Activated CD8-positive, alpha-beta memory T cell treated with anti-CD3 and anti-CD28 coated beads for 36 hours (primary cell): ENCODE measurements at regions not wholly inside any gene's neighbourhood (a gene's known extent, or its start where the extent isn't known, plus 50 kb on each side); places are given as distances from the start of the nearest gene placed in this dataset.
"Not testable (repeated sequence)": the region's sequence is repeated elsewhere in the genome, so short reads cannot be mapped to it uniquely, and the experiment has no call there.

Source experiments
- CTCF ChIA-PET: fragments of 350-600 bp; sonication (Branson Sonifier 250); formaldehyde crosslinking; loops from one replicate; lab custom pipeline; 2021; ENCODE audit warnings: antibody characterized with exemption; lab: Charles Lee
- POLR2A ChIA-PET: fragments of 350-600 bp; sonication (Branson Sonifier 250); formaldehyde crosslinking; loops from one replicate; lab custom pipeline; 2021; ENCODE audit warnings: antibody characterized with exemption; lab: Charles Lee

- POLR2A ChIA-PET, result no interaction called here
- CTCF ChIA-PET, result no interaction called here
These were observed 163.4 kb upstream of the TMEM260 start for GRCh38 chr14:56416213-56416612.

- CTCF ChIA-PET, result no interaction called here
- POLR2A ChIA-PET, result no interaction called here
These were observed 162.4 kb upstream of the TMEM260 start for GRCh38 chr14:56417173-56417572.

GRCh38 chr14:56419750-56420149 lies 159.8 kb upstream of the TMEM260 start:
- CTCF ChIA-PET, result no interaction called here
- POLR2A ChIA-PET, result no interaction called here

- ChIA-PET POLR2A (no interaction called here), CTCF (no interaction called here)
These were observed 157.4 kb upstream of the TMEM260 start for GRCh38 chr14:56422221-56422620.

GRCh38 chr14:56422703-56423213 lies 156.8 kb upstream of the TMEM260 start:
- POLR2A ChIA-PET, result no interaction called here
- CTCF ChIA-PET, result no interaction called here

GRCh38 chr14:56423544-56423943 lies 156.1 kb upstream of the TMEM260 start:
- POLR2A ChIA-PET, result no interaction called here
- CTCF ChIA-PET, result no interaction called here

GRCh38 chr14:56431013-56431412 lies 148.6 kb upstream of the TMEM260 start:
- ChIA-PET CTCF (no interaction called here), POLR2A (no interaction called here)

GRCh38 chr14:56449670-56450213 lies 129.9 kb upstream of the TMEM260 start:
- POLR2A ChIA-PET, result no interaction called here
- CTCF ChIA-PET, result no interaction called here

- CTCF ChIA-PET, result no interaction called here
- POLR2A ChIA-PET, result no interaction called here
These were observed 126.7 kb upstream of the TMEM260 start for GRCh38 chr14:56452940-56453339.

GRCh38 chr14:56454680-56455079 lies 124.9 kb upstream of the TMEM260 start:
- CTCF ChIA-PET, POLR2A ChIA-PET: not testable (repeated sequence)

- ChIA-PET CTCF (no interaction called here), POLR2A (no interaction called here)
These were observed 119.1 kb upstream of the TMEM260 start for GRCh38 chr14:56460469-56460868.

GRCh38 chr14:56461276-56462275 lies 118.0 kb upstream of the TMEM260 start:
- ChIA-PET CTCF (no interaction called here), POLR2A (no interaction called here)

- ChIA-PET POLR2A (no interaction called here), CTCF (no interaction called here)
These were observed 116.2 kb upstream of the TMEM260 start for GRCh38 chr14:56463271-56463890.

- ChIA-PET POLR2A (no interaction called here), CTCF (no interaction called here)
These were observed 108.5 kb upstream of the TMEM260 start for GRCh38 chr14:56471056-56471455.

- CTCF ChIA-PET, result interaction anchor here (0.6 to 1.3 kb wide), 6 partner anchors 16 to 1028 kb away, joined by 3 to 5 read pairs (median 4); no protein-coding TSS in a partner anchor
- POLR2A ChIA-PET, result no interaction called here
These were observed 105.1 kb upstream of the TMEM260 start for GRCh38 chr14:56474419-56475022.

GRCh38 chr14:56482310-56482911 lies 97.2 kb upstream of the TMEM260 start:
- ChIA-PET POLR2A (no interaction called here), CTCF (no interaction called here)

GRCh38 chr14:56487090-56487667 lies 92.4 kb upstream of the TMEM260 start:
- ChIA-PET CTCF (no interaction called here), POLR2A (no interaction called here)

GRCh38 chr14:56487761-56488160 lies 91.8 kb upstream of the TMEM260 start:
- ChIA-PET CTCF (no interaction called here), POLR2A (no interaction called here)

GRCh38 chr14:56488306-56488705 lies 91.3 kb upstream of the TMEM260 start:
- POLR2A ChIA-PET, result no interaction called here
- CTCF ChIA-PET, result no interaction called here
